GM19035 (cell line): ENCODE measurements at regions not wholly inside any gene's neighbourhood (a gene's known extent, or its start where the extent isn't known, plus 50 kb on each side); places are given as distances from the start of the nearest gene placed in this dataset.

Experiments used
- ATAC-seq: cut with Tn5 transposase; IDR thresholded peaks from one replicate; pipeline ENCODE4 v1.9.1; 2021; ENCODE audit not compliant: unreplicated experiment

DNA sequence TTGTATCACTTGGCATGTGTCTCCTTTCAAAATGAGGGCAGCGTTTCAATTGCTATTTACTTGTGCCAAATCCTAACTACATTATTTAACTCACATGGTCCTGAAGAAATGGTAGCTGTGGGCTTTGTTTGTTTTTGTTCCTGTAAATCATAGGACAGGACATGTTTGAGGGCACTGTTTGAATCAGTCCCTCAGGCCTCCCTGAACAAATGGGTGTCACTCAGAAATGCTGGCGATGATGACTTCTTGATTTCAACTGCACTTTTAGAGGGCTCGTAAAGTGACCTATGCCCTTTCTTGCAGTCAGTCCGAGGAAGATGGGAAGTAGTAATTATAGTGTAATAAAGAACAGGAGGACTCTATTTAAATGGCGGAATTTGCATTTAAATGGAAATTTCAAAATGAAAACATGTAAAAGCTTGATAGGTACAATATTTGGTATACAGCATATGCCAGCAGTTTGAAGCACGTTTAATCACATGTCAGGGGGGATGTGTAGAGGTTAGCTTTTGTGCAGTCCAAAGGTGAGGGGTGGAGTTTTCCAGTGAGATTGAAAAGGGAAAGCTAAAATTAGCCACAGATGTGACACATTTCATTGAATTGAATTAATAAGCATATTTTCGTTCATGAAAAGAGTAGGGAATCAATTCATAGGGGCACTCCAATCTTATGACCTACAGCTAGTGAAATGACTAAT, 1958.7 kb upstream of the IGFBP7 start:
- no peak for ATAC-seq

DNA sequence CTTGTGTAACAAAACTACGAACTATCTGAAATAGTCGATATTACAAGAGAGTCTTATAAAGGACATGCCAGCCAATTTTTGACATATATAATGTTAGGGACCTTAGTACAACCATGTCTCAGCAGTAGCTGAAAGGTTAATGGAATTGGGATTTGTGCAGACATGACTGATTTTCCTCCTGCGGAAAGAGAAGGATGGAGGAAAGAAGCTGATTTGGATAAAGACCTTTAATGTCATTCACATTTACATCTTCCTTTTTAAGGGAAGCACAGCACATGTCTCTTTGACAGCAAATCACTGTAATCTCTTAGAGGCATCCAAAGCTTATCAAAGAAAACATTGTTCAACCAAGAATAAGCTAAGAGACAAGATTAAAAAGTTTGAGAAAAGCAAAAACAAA, 1976.2 kb upstream of the IGFBP7 start:
- ATAC-seq: no peak

DNA sequence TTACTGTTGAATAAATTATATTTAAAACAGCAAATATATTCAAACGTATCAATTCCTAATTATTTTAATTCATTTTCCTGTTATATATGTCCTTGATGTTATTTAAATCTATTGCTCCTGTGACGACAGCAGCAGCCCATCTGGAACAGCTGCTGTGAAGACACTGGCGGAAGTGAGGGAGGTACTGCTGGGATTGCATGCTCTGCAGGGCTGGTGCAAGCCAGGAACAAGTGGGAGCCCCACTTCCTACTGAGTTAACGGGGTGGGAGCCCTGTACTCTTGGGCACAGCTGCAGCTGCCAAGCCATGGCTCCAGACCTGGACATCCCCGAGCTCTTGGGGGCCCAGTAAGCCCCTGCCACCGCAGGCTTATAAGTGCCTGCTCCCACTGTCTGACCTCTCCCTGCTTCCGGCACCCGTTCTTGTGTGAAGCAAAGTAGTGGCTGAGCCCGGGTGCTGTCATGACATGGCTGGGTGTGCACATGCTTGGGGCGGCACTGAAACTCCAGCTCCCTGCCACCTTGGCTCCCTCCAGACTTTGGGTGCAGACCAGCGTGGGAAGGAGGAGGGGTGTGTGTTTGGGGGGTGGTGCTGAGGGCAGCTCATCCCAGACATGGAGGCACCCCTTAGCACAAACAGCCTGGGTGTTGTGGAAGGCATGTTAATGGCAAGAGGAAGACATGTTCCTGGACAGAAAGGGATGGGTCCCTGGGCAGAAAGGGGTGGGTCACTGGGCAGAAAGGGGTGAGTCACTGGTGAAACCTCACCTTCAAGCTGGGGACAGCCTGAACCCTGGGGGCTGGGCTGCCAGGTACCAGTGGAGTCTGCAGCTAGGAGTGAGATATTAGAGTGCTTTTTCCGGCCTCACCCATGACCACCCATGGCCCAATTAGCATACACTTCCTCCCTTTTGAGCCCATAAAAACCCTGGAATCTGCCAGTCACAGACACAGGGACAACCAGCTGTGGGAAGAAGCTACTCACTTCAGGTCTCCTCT, 1981.3 kb upstream of the IGFBP7 start:
- ATAC-seq: no peak

DNA sequence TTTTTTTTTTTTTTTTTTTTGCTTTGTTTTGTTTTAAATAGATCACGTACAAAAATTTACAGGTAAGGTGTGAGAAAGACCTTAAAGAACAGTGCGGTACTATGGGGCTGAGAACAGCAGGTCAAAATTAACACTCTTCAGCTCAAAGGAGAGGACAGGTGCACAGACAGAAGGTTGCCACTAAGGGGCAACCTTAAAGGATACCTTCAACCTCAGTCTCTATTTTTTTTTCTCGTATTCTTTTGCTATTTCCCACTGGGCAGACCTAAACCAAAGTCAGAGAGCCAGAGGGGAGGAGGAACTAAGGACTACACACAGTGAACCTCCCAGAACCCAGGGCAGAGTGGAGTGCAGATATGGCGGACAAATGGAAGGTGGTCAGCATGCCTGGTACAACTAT, 1984.3 kb upstream of the IGFBP7 start:
- ATAC-seq: no peak

DNA sequence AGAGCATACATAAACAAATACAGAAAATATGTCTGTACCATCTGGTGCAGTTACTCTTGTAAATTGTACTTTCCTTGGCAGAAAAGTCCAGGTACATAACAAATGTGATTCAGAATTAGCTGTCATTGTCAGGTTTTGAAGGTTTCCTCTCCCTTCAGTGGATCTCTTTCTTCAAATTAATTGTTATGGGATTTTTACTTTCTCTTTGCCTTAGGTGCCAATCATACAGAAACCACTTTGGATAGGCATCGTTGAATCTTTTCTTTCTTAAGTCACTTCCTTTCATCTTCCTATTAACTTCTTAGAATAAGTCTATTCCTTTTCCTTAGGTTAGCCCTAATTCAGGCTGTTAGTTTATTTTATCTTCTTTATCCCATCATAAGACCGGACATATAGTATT, 1992.1 kb upstream of the IGFBP7 start:
- no peak for ATAC-seq

DNA sequence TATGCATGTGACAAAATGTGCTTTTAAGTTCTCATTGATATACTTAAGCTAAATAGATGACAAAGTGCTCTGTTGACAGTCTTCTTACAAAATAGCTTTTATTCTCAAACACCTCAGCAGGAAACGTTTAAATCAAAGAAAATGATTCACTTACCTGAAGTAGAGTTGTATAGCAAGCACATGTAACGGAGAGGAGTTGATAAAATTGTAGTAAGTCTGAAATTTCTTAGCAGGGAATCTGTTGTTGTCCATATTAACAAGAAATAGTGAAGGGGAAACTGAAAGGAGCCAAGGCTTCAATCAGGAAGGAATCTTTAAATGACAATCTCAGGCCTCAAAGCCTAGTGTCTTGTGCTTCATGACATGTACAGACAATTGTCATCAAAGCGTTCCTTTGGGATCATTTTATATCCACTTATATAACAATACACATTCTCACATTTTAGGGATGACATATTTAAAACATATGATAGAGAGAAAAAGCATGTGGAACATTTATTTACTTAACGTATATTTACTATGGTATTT, 2010.2 kb upstream of the IGFBP7 start:
- no peak for ATAC-seq

DNA sequence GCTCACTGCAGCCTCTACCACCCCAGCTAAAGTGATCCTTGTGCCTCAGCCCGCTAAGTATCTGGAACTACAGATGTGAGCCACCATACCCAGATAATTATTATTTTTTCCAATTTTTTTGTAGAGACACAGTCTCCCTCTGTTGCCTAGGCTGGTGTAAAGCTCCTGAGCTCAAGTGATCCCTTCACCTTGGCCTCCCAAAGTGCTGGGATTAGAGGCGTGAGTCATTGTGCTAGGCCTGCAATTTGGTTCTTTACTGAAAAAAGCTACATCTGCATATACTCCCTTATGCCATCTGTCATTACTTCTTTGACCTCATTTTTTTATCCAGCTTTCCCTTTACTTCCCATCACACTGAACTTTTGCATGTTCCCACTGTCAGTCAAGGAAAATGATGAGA, 2012.4 kb upstream of the IGFBP7 start:
- no peak for ATAC-seq

DNA sequence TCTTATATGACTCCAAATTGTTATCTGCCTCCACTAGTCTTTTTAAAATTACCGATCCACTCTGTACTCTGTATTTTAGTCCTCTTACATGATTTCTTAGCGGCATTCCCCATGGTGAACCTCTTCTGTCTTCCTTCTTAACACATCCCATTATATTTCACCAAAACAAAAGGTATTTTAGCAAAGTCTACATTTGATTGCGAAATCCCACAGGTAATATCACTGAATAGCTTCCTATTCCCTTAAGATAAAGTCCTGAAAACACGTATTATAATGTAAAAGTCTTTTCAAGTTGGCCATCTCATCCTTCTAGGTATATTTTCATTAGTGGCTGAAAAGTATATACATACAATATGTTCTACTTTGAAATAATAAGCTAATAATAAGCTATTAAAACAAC, 2016.0 kb upstream of the IGFBP7 start:
- no peak for ATAC-seq

DNA sequence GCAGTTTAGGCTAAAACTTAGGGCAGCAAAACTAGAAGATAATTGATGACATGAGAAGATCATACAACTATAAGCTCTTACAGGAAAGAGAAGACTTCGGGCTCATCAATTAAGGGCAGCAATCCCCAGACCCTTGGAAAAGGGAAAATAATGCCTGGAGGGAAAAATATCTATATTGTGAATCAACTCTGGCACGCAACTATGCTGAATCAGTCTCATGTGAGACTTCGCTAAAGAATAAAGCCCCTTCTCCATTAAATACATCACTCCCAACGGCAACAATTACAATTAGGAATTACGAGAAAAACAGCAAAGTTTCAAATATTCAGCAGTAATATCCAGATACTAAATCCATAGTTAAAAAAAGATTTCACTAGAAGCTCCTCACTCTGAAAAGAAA, 2016.8 kb upstream of the IGFBP7 start:
- no peak for ATAC-seq

DNA sequence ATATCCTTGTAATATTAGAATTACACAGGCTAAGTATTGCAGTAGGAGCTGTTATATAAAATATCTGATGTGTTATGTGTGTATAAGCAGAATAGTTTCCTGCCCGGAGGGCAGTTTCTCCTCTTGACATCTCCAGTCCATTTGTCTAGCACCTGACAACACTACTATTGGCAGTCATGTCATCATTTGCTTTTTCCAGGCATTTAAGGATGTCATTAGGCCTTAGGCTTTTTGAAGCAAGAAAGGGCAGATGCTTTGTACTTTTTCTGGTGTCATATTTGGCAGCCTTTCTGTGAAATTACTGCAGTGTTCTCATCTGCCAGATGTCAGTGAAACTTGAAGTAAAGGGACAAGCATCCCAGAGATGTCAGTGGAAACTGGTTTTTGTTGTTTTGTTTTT, 2017.6 kb upstream of the IGFBP7 start:
- no peak for ATAC-seq

DNA sequence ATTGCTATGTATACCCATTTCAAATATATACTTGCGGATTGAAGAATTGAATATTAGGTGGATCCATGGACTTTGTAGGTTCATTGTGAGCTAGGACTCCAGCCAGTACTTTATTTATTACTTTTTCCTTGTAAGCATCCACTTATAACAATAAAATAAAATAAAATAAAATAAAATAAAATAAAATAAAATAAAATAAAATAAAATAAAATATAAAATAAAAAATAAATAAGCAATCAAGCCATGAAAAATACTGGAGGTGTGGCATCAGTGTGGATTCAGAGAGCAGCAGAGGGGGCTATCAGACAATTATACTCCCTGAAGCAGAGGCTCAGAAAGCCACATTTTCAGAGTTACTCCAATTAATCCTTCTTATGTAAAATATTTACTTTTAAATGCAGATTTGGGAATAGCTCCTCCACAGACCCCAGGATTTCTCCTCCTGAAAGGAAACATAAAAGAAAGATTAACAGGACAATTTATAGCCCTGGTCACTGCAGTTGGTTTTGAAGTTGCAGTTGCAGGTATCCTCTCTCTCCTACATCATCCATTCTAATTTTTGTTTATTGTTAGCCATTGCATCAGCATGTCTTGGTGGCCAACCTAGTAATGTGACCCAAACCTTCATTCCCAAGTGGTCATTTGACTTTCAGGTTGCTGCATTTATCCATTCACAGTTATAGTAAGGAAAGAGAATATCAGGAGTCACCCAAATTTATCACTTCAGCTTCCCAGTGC, 2025.2 kb upstream of the IGFBP7 start:
- ATAC-seq: no peak

DNA sequence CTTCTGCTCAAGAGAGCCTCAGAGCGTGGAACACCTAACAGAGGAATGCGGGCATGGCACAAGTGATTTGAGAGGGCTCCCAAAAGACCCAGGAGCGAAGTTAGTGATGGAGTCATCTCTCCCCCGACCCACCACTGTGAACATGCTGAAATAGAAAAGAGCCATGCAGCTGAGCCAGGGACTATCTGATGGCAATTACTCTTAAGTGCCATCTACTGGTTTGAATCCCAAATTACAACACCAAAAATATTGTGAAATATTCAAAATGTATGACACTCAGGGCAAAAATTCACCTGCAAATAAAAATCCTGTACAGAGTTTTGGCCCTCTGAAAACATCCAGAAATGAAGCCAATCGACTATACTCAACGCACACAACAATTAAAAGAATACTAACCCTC, 2038.9 kb upstream of the ADGRL3 start:
- ATAC-seq: no peak

DNA sequence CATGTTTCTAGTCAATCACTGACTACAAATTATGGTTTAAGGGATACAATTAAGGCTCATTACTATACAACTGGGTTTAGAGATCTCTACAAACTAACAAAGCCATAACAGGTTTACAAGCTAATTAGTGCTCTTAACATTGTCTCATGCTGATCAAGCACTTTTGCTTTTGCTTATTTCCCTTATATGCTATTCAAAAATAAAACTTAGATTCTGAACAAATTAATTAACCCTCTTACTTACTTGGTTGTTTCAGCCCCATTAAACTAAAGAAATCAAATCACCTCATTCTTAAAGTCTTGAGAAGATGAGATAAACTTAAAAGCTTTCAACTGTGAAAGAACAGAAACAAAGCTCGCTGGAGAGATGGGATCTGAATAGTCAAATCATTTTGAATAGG, 2024.5 kb upstream of the ADGRL3 start:
- ATAC-seq: no peak

DNA sequence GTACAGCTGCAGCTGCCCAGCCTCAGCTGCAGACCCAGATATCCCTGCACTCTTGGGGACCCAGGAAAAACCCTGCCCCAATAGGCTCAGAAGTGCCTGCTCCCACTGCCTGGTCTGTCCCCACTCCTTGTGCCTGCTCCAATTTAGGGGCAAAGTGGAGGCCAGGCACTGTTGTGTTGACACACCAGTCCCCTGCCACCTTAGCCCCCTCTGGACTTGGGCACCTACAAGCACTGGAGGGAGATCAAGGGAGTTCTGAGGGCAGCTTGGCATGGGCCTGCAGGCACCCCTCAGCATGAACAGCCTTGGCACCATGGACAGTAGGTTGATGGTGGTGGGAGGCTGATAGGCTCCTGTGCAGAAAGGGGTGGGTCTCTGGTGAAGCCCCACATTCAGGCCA, 2020.8 kb upstream of the ADGRL3 start:
- no peak for ATAC-seq

DNA sequence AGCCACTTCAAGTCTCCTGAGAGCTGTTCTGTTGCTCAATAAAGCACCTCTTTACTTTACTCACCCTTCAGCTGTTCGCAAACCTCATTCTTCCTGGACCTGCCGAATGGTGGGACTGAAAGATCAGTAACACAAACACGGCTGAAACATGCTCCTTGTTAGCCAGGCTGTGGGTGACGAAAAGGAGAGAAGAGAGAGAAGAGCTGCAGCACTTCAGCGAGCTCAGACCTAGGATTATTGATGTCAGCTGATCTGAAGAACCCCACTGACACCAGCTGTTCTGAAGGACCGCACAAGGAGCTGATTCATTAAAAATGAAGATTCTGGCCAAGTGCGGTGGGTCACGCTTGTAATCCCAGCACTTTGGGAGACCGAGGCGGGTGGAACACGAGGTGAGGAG, 2020.0 kb upstream of the ADGRL3 start:
- no peak for ATAC-seq

DNA sequence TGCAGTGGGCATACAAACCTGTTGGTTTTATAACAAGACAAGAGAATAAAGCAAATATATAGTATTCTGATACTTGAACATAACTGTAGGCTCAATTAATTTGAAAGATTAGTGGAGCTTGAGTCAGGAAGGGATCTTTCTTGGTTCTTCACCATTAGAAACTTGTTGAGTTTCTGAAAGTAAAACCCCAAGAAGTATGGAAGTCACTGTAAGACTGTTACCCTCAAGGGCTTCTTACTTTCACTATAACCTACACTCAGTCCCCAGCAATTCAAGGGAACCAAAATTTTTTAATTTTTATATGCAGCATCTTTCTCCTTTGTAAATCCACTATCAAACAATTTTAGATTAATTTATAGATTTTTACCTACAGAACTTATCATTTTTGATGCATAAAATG, 2019.2 kb upstream of the ADGRL3 start:
- no peak for ATAC-seq

DNA sequence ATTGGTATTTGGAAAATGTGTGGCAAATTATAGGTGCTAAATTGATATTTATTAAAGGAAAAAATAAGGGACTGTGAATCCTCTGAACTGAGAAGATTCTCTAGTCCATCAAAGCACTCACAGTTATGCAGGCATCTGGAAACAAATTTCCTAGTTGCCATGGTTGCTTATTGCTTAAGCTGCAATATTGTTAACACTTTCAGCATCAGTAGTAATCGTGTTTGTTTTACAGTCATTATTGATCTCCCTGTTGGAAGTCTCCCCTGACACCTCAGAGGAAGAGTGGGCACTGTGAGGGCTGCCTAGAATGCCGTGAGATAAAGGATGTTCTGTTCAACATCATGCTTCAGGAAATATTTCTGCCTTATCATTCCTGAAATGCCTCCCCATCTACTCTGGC, 2004.3 kb upstream of the ADGRL3 start:
- ATAC-seq: no peak

DNA sequence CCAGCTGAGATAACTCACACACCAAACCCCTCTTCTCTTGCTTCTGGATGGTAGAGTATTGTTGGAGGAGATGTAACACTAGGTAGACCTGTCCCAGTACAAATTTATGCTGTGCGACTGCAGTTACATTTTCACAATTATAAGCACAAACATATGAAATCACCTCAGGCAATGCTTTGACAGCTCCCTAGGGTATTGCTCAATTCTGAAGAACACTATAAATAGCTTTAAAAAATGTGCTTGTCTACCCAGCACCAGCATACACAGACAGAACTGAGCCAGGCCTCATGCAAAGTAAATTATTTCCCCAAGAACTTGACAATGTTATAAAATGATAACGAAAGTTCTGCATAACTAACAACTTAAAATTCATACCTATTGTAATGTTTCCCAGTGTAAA, 1999.1 kb upstream of the ADGRL3 start:
- no peak for ATAC-seq

DNA sequence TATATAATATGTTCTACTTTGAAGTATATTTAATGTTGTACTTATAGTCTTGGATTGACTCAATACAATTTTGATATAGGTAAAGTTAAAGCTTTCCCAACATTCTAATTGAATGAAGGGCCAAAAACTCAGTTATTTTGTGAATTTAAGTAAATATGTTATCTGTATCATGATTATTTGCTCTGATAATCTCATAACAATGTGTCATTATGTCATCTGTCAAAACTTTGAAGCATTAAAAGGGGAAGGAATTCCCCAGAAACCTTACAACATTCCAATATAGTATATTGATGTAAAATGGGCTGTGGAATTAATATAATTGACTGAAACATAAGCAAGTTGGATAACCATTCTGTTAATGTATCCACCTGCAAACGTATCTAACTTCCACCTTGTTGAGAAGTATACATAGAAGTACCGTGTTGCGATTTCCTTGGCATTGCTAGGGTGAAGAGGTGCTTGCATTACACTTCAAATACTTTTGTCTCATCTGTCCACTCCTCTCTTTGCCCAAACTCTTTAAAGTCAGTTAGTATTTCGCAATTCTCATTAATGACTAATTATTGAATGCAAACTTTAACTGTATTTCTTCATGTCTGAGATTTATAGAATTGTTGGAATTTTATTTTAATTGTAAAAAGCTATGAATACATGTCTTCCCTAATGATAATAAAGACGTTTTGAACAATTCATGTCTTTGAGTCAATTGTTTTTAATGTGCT, 1982.1 kb upstream of the ADGRL3 start:
- no peak for ATAC-seq

DNA sequence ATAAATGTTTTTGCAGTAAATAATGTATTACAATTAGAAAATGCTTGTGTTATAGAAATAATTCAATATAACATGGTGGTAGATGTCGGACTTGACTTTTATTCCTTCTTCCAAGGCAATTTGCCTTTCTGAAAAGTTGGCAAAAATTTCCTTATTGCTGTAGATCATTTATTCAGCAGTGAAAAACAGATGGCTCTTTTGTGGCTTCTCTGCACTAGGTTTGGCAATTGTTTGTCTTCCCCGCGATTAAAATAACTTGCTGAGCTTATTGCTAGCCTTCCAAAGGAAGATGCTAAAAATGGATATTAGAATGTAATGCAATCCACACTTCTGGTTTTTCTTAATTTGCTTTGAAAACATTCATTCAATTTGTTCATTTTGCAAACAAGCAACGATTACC, 1977.9 kb upstream of the ADGRL3 start:
- ATAC-seq: no peak
